Pulmonary artery endothelial cell (primary cell): ENCODE measurements at regions not wholly inside any gene's neighbourhood (a gene's known extent, or its start where the extent isn't known, plus 50 kb on each side); places are given as distances from the start of the nearest gene placed in this dataset.

Source experiments
- DNase-seq: peaks from one replicate; pipeline ENCODE4 v3.0.0-alpha.2; 2011; ENCODE audit warnings: low read depth, low spot score

DNA sequence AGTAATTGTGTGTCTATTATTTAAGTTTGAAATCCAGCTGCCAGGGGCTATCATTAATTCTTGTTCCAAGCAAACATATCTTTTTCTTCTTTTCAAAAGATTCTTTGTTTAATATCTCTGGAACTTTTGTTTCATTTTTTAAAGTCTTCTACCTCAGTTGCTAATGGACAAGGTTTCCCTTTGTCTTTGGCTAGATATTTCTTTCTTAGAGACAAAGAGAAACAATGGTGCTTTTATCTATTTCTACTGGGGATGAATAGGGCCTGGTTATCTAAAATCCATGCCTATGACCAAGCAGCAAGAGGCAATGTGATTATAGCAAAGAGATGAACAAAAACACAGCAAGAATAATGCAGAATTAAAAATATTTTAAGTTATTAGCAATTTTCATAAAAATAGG, 661.3 kb upstream of the KLF12 start:
- DNase-seq, result no peak

DNA sequence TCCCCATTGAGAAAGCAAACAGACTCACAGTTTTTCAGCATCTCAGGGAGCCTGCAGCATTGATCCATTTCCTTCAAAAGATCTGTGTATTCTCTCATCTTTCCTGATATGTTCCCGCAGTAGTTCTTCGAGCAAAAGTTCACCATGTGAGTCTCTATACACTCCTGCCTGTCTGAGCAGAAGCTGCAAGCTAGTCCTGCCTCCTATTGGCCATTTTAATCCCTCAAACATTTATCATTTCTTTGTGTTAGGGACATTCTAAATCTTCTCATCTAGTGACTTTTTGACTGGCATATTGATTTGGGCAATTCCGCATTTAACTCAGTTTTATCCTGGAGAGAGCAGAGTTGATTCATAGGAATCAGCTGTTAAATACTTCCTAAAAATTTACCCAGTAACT, 660.4 kb upstream of the KLF12 start:
- no peak for DNase-seq

DNA sequence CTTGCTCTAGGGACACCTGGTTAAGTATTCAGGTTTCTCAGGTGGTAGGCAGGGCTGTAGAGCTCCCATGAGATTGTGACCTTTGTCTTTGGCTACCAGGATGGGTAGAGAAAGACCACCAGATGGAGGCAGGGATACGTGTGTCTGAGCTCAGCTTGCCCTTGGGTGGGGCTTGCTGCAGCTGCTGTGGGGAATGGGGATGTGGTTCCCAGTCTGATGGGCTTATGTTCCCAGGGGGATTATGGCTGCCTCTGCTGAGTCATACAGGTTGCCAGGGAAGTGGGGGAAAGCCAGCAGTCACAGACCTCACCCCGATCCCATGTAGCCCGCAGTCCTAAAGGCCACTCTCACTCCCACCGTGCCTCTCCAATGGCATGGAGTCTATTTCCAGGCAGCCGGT, 659.9 kb upstream of the KLF12 start:
- DNase-seq, result no peak

DNA sequence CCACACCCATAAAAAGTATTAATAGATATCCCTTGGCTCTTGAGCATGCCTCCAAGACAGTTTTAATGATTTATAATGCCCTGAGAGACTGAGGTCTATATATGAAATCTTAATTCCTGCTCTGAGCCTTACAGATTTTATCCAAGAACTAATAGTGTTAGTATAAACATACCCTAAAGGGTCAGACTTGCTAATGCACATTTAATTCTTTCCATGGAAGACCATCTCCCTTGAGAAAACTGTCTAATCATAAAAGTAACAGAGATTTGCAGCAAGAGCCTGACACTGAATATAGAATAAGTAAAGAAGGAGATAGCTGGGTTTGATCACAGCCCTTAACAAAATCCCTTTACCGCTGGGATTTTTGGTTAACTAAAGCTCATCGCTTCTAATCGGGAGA, 650.8 kb upstream of the KLF12 start:
- DNase-seq, result no peak

DNA sequence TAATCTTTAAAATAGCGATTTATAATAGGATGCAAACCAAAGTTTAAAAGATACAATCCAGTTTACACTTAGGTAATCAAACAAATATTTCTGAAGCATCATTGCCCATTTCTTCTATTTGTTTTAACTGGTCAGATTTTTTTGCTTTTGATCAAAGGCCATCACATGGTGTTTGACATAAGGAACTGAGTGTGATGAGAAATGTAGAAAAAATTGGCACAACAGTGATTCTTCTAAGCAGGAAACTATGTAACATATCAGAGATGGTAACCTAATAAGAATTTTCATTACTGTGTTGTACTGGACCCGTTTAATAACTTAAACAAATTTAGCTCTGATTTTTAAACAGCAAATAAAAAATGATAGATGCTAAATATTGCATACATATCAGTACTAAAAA, 644.7 kb upstream of the KLF12 start:
- DNase-seq, result no peak

DNA sequence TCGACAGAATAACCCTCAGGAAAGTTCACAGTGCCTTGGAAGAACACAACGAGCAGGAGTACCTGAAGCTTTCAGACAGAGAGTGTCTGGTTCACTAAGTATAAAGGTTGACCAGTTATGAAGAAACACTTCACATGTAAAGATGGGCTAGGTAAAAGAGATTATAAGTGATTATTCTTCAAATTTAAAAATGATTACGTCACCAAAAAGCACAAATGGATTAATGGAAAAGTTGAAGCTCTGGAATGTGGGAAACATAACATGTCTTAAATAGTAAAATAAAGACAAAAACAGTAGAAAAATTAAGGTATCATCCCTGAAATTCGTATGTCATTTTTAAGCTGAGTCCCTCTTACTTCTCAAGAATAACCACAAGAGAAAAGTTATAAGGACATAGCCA, 643.9 kb upstream of the KLF12 start:
- no peak for DNase-seq

DNA sequence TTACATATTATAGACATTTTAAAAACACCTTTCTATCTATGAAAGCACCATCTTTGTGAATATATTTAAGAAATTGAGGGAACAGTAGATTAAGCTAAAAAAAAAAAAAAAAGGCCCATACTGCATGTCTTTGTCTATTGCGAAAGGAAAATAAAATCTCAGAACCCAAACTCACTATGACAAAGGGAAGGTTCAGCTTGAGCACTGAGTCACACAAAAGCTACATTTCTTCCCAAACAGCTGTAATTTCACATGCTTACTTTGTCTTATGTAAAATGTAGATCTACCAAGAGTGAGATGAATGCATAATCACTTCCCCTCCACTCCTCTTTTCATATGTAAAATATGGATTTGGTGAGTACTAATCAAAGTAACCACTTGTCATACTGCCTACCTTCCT, 640.1 kb upstream of the KLF12 start:
- DNase-seq, result no peak

DNA sequence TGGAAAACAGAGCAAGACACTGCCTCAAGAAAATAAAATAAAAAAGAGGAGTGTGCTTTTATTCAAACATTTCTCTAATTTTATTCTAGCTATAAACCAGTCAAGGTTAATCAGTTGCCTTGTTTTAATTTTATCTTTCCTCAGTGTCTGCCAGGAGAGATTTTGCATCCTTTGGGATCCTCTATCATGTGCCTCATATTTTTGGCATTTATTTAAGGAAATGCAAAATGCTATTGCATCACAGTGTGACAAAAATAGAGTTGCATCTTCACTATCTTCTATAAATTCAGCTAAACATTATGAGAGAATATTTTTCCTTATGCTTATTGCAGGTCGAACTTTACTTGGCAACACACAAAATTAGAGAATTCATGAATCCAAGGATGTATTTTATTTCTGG, 639.0 kb upstream of the KLF12 start:
- DNase-seq, result no peak

DNA sequence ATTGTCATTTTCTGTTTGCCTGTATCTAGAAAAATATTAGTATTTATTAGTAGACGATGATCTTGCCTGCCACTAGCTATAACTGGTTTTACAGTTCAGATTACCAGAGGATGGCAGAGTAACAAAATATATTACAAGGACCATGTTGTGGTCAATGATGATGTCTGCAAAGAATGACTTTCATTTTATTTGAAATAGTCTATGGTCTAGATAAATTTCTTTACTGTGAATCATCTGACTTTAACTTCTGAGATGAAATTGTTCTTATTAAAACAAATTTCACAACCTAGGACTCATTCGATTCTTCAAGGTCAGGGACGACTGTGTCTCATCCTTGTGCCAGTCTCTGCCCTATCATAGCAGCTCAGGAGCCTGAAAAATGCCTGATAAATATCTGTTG, 637.8 kb upstream of the KLF12 start:
- no peak for DNase-seq

DNA sequence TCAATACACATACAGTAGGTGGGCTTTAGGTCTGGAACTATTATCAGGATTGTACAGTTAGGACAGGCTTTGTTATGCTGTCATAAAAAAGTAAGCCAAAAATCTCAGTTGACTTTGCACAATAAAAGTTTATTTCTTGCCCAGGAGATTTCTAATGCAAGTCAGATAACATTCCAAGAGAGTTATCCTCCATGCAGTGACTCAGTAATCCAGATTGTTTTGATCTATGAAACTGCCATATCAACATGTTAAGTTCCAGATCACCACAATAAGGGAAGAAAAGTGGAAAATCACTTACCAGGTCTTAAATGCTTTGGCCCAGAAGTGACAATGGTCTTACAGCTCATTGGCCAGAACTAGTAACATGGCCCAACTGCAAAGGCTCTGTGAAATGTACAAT, 636.2 kb upstream of the KLF12 start:
- DNase-seq, result no peak

DNA sequence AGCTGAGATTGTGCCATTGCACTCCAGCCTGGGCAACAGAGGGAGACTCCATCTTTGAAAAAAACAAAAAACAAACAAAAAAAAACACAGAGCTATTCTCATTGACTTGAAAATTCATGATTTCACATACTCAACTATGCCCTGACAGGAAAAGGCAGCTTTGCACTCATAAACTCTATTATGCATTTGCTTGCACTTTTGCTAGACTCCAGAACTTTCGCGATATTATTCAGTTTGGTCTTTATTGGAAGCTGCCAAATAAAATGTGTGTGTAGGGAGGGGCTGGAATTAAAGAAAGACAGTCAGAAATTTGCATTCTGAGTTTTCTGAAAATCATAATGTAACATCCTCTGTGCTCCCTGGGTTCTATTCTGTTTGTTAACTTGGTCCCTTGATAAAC, 635.1 kb upstream of the KLF12 start:
- no peak for DNase-seq

DNA sequence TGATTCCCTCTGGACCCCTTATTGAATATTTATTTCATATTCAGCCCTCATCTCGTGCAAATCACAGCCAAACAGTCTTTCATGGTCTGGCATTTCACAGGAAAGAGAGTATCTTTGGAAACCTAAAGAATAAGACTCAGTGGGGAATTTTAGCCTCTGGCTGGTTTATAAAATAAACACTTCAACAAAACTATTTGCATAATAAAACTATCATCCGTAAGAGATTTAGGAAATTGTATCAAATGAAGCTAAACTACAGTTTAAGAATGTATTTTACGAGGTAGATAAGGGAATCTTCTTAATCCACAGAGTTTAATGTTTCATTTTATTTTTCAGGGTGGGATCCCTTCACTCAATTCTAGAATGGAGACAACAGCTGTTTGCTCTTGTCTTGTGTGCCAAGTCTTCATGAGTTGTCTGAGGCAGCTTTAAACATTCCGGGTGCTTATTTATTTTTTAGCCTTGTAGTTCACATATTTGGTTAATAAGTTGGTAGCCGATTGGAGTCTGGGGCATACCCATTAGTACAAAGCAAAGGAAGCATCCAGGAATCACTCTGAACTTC, 634.4 kb upstream of the KLF12 start:
- DNase-seq, result no peak

DNA sequence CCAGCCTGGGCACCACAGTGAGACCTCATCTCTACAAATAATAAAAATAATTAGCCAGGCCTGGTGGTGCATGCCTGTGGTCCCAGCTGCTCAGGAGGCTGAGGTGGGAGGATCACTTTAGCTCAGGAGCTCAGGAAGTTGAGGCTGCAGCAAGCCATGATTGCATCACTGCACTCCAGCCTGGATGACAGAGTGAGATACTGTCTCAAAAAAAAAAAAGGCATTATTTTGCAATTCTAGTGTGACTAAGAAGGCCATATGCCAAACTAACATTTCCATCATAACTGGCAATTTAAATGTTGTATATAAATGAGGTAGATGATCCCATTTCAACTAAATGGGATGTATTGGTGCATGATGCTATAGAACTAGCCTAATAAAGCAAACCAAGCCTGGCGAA, 632.8 kb upstream of the KLF12 start:
- no peak for DNase-seq

DNA sequence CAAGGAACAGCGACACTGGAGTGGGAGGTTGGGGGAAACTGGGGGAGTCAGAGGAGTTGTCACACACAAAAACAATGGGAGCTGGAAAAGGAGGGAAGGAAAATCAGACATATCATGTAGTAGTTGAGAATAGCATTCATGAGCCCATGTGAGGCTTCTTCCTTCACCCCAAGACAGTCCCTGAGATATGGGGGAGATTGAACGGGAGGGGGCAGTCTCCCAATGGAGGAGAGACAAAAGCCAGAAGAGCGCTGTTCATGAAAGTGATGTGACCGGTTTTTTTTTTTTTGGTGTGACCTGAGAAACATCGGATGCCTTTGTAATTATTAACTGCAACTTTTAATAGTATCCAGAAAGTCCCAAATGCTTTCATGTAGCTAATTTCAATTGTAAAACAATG, 631.8 kb upstream of the KLF12 start:
- DNase-seq, result no peak

DNA sequence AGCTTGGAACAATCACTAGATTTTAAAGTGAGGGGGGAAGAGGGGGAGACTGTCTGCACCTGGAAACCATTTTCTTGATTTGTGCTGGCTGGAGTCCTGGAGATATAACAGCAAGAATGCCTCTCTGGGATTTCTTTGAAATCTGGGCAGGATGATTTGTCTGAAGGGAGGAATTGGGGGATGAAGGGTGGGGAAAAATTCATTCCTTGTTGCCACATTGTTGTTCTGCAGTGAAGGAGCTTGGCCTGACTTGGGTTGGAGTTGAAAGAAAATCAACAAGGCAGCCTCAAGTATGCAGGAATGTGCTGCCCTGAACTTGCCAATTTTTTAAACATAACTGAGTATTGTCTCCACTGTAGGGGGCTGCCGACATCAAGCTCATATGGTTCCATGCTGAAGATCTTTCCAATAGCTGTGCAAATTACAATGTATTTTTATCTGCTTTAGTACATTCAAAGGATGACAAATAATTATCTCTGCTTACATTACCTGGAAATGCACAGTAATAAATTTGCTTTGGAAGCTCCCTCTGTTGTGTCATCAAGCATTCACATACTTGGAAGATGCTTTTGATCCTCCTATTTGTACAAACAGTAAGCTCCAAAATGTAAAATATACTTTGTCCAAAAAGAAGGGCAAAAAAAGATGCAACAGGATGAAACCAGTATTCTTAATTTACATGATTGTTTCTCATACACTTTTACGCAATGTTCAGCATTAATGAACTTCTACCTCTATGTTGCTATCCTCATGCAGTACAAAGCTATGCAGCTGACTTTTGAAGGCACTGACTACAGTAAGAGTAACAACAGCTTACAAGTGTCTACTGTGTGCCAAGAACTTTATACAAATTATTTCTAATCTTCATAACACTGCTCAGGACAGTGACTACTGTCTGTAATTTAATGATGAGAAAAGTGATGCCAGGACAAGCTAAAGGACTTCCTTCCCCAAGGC, 627.9 kb upstream of the KLF12 start:
- DNase-seq, result no peak

DNA sequence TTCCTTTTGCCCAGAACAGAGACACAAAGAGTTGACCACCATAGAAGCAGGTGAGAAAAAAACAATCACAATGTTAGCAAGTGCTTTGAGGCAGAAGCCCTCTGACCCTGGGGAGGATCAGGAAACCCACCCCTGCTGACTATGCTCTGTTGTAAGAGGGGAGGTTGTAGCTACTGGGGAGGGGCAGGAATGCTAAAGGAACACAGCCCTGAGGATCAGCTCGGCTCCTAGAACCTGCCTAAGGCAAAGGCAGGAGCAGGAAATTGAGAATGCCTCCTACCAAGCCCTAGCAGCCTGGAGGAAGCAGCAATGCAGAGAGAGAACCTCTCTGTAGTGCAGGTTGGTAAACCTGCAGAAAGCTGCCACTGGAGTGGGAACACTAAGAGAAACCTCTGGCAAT, 624.0 kb upstream of the KLF12 start:
- DNase-seq, result no peak

DNA sequence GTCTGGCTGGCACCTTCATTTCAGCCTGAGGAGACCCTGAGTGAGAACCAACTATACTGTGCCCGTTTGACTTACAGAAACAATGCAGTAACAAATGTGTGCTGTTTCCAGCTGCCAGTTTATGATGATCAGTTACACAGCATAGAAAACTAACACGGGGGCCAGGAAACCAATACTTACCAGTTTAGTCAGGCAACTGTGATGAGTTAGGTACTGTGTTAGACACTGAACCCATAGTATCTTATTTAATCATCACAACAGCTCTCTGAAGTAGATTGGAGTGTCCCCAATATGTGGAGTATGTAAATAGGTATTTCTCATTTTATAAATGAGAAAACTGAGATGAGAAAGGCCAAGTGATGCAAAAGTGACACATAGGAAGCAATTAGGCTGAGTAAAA, 620.9 kb upstream of the KLF12 start:
- DNase-seq, result no peak

DNA sequence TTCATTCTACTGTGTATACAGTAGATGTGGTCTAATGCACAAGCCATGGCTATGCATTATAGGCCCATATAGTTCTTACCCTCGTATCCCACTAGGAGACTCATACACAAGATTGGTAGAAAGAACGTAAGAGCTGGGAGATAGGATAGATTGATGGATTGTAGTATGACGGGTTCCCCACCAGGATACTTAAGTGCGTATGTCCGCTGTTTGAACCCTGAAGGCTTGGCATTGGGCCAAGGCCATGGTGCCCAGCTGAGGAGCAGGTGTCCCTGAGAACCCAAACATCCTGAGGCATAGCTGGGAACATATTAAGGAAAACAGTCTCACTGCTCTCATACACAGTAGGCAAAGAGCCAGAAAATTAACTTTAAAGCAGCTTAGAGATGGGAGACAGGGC, 617.5 kb upstream of the KLF12 start:
- no peak for DNase-seq

DNA sequence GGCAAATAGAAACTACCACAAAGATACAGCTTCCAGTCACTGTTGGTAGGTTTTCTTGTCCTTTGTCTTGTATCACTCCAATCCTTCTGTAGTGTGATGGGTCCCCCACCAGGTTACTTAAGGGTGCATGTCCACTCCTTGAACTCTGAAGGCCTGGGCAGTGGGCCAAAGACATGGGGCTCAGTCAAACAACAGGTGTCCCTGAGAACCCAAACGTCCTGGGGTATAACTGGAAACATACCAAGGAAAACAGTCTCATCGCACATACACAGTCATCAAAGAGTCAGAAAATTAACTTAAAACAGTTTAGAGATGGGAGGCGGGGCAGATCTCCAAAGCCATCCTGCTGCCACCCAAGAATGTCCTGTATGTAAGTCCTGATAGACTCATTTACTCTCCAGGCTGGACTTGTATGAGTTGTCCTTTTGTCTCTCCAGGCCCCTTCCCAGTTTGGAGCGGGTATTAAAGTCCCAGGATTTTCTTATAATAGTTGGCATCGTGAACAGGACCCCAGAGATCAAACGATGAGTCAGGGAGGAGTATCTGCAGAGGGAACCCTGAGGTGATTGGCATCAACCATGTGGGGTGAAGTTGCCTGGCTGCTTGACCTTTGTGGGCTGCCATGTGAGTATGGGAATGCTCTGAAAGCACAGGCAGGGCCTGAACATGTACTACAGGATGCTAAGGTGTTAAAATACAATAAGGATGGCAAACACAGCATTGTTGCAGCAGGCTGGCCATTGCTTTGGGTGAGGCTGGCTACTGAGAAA, 613.2 kb upstream of the KLF12 start:
- no peak for DNase-seq

DNA sequence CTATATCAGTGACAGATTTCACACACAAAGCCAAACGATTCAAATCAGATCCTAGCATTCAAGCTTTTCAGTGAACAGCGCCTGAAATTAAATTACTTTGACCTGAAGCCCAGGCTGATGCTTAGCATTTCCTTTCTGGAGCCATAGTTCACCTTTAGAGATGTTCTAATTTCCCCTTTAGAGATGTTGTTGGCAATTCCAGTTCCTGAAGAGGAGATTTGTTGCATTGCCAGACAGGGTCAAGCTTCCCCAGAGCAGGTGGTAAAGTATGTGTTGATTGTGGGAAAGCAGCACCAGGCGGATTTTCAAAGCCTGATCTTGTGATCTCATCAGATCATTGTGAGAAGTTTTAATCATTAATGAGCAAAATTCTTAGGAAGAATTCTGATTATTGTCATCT, 609.8 kb upstream of the KLF12 start:
- no peak for DNase-seq

DNA sequence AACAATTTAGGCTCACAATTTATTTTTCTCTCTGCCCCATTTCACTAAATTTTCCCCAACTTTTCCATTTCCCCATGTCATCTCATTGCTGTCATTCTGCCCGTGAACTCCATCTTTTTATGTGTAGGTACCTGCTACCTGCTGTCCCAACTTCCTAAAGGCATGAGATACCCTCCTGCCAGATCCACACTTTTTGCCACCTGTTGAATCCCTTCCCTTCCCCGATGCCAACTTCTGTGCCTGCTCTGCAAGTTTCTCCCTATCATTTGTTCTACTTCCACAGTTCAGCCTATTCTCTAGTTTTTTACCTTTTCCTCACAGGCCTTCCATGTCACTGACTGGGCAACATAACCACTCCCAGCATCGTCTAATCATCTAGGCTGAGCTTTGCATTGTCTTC, 607.5 kb upstream of the KLF12 start:
- DNase-seq, result no peak

DNA sequence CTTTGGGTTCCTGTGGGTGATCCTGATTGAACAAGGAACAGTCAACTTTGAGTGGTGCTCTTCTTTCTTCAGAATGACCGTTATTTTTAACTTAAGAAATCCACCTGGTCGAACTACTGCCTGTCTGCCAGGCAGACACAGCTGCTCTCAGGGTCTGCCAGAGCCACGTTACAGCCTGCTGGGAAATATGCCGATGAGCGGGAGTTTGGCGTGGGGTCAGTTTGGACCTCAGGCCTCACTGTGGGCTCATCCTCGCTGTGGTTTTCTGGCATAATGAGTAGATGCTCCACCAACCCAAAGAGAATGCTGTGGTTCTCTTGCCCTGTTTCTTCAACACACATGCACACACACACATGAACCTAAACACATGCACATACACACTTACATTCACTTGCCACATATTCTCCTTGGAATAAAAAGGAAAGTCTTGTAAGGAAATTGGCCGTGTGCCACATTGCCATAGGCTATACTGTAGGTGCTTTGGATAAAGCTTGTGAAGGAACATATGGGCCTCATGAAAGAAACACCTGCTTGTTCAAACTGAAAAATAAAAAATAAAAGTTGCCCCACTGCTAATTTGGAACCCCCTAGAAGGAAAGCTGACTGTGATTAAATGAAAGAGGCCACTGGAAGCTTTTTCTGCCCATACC, 598.7 kb upstream of the KLF12 start:
- no peak for DNase-seq
